OCI-LY3 (cell line): ENCODE measurements at regions not wholly inside any gene's neighbourhood (a gene's known extent, or its start where the extent isn't known, plus 50 kb on each side); places are given as distances from the start of the nearest gene placed in this dataset.

Experiments used
- CTCF ChIP-seq: fragments of 200-600, 300-600 bp; sonication (generic); IDR thresholded peaks from 2 replicates; pipeline ENCODE4 v1.5.1; 2014; ENCODE audit warnings: antibody characterized with exemption, low read length, low read depth
- EZH2phosphoT487 ChIP-seq: fragments of 200-600 bp; shearing (Covaris generic); IDR thresholded peaks from 2 replicates; pipeline ENCODE4 v1.6.1; 2018; ENCODE audit warnings: antibody characterized with exemption, mixed run types, low read depth

DNA sequence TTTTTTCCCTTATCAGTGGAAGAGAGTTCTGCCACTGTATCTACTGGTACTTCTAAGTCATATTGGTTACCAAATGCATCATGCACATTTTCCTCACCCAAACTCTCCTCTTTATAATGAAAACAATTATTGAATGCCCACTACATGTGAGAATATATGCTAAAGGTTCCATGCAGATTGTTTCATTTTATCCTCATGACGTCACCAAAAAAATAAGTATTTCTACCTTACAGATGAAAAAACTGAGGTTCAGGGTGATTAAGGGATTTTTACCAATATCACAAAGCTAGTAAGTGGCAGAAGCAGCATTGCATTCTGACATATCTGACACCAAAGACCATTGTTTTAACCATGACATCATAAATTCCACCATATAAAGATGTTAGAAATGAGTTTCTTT is 51.9 kb upstream of the ZEB2 start:
- TF ChIP-seq CTCF (no peak), EZH2phosphoT487 (no peak)
